A172 (cell line): ENCODE measurements at regions not wholly inside any gene's neighbourhood (a gene's known extent, or its start where the extent isn't known, plus 50 kb on each side); places are given as distances from the start of the nearest gene placed in this dataset.

ENCODE experiments used
- DNase-seq: peaks from one replicate; pipeline ENCODE4 v3.0.0-alpha.2; 2015; ENCODE audit warnings: low spot score

- DNase-seq: no peak
Measured at GRCh38 chr16:9302072-9302471, 210.6 kb downstream of the HAPSTR1 start.

- no peak for DNase-seq
Measured at GRCh38 chr16:9306753-9307152, 215.3 kb downstream of the HAPSTR1 start.

DNA sequence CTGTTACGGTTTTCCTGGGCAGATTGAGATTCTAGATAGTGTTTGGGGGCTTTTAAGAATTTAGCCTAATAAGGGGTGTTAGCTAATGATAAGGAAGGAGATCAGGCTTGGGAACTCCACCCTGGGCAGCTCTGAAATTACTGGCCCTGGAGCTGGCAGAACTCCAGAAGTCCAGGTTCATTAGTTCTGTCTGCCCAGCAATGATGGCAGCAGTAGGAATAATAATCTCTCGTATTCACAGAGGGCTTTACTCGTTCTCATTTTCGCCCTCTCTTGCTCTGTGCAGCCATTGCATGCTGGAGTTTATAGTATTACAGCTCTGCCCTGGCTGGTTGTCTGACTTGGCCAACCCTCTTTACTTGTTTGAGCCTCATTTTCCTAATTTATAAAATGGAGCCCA, 216.0 kb downstream of the HAPSTR1 start:
- no peak for DNase-seq

DNA sequence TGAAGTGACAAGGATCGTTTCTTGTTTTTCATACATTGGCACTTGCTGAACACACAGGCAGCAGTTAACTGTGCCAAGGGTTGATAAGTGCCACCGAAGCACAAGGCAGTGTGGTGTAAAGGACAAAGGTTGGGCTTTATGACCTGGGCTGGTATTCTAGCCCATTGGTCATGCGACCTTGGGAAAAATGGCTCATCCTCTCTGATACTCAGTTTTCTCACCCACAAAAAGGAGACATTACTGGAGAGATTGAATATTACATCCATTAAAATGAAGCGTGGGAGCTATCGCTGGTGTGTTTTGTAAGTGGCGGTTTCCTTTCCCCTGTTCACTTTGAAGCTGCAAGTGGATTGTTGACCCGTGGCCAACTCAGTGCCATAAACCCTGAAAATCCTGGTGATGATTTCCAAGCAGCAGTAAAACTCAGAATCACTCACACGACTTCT, 216.9 kb downstream of the HAPSTR1 start:
- no peak for DNase-seq

- DNase-seq: no peak
Measured at GRCh38 chr16:9308850-9309249, 217.4 kb downstream of the HAPSTR1 start.

GRCh38 chr16:9309844-9310243, 218.4 kb downstream of the HAPSTR1 start:
- no peak for DNase-seq

DNA sequence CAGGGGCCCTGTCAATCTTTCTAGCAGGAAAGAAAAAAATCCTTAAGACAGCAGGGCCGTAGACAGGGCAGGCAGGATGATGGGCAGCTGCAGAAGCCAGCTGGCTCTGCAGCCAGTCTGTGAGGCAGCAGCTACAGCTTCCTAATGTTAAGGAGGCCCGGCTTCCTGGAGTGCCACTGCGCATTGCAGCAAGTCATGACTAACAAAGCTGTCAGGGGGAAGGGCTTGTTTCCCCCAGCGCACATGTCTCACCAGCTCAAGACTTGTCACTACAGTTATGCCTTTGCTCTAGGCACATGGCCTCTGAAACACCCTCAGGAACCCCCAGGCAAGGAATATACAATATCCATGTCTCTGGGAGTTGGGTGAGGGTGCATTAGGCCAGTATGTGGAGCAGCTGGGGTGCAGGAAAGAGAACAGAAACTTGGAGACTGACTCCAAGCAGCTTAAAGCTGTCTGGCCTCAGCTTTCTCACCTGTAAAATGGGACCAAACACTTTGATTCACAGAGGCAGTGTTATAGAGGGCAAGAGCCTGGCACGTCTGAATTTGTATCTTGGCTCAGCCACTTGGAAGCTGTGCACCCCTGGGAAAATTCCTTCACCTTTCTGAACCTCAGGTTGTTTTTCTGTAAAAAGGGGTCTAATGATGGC, 220.0 kb downstream of the HAPSTR1 start:
- no peak for DNase-seq

DNA sequence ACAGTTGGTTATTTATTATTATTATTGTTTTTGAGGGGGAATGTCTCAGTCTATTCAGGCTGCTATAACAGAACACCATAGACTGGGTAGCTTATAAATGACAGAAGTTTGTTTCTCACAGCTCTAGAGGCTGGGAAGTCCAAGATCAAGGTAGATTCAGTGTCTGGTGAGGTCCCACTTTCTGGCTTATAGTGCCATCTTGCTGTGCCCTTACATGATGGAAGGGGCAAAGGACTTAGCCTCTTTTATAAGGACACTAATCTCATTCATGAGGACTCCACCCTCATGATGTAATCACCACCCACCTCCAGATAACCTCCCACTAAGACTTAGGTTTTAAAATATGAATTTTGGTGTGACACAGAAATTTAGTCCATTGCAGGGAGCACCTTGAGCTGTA, 224.6 kb downstream of the HAPSTR1 start:
- no peak for DNase-seq

DNA sequence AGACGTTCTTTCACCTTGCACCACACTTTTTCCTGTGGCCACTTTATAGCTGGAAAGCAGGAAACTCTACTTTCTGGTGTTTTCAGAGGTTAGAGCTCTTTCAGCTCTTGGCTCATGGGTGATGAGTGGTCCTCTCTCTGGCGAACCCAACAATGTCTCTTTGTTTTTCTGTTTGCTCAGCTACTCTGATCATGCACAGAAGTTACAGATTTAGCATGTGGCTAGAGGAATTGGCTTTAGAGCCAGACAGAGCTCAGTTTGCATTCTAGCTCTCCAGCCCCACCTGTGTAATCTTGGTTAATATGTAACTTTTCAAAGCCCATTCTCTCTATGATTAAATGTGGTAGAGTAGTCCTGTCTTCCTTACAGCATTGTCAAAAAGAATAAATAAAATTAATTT, 225.2 kb downstream of the HAPSTR1 start:
- DNase-seq: no peak

GRCh38 chr16:9318764-9319163, 227.3 kb downstream of the HAPSTR1 start:
- no peak for DNase-seq

DNA sequence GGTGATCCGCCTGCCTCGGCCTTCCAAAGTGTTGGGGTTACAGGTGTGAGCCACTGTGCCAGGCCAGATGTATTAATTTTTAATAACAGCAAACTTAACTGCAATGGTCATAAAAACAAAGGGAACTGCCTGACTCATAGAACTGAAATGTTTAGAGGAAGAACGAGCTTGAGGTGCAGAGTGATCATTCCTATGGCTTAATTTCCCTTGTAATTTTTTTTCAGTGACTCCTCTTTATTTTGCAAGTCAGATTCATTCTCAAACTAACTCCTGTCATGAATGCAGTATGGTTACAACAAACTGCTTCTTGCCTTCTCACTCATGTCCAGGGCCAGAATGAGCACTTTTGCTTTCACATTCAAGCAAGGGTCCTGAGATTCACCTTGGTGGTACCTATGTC, 231.3 kb downstream of the HAPSTR1 start:
- no peak for DNase-seq

GRCh38 chr16:9323170-9323569, 231.7 kb downstream of the HAPSTR1 start:
- no peak for DNase-seq

DNA sequence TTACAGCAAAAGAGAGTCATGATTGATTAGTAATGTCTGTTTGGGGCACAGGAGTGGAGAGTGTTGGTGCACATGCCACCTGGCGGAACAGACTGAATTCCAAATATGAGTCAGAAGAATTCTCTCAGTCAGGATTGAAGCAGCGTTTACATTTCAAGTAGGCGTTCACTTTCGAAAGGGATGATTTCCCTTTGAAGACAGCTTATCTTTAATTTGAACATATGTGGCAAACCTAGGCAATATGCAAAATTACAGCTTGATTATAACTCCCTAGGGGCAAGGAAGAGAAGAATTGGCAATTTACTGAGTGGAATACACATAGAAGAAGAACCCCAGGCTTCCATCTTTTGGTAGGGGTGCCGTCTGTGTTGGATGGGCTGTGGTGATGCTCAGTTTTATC, 235.8 kb downstream of the HAPSTR1 start:
- DNase-seq: no peak

- no peak for DNase-seq
Measured at GRCh38 chr16:9328411-9328810, 237.0 kb downstream of the HAPSTR1 start.

DNA sequence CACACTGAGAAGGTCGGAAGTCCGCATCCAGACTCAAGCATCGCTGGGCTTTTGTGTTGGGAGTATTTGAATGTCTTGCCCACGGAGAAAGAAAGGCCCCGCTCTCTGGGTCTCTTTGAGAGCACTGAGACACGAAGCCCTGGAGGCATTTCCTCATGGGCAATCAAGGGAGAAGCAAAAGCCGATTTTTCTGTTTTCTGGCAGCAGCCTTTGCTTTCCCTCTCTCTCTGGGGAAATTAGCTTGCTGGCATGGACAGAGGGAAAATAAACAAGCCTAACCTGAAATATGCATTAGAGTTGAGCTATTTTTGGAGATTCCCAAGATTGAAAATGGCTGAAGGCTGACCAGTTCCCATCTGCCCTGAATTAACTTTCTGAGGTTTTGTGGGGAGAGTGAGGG, 238.7 kb downstream of the HAPSTR1 start:
- DNase-seq: no peak

GRCh38 chr16:9331503-9331902, 240.1 kb downstream of the HAPSTR1 start:
- no peak for DNase-seq

- no peak for DNase-seq
Measured at GRCh38 chr16:9332574-9333148, 241.2 kb downstream of the HAPSTR1 start.

DNA sequence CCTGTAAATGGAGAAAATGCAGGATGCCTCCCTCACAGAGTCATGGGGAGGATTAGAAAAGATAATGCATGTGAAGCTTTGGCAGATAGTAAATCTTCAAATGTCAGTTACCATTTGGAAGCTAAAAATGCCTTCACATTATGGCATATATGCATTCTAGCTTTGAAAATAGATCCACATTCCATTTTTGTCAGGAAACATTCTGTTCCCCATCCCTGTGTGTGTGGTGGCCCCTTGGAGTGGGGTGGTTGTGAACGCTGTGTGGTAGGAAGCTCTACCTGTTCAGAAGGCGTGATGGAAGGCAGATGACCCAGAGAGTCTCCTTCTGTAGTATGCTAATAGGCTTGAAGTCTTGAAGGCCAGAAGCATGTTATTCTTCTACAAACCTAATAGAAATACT, 242.0 kb downstream of the HAPSTR1 start:
- no peak for DNase-seq

DNA sequence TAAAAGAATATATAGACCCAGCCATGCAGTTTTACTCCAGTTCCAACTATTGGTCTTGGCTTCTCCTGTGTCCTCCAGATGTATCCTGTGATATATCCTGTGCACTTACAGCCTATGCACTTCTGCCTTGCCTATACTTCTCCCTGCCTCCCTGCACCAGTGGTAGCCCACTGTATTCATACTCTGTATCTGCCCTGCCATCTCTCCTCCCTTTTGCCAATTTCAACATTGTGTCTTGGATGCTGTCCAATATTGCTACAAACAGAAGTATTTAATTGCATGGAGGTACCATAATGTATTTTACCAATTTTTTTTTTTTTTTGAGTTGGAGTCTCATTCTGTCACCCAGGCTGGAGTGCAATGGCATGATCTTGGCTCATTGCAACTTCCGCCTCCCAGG, 242.7 kb downstream of the HAPSTR1 start:
- no peak for DNase-seq

DNA sequence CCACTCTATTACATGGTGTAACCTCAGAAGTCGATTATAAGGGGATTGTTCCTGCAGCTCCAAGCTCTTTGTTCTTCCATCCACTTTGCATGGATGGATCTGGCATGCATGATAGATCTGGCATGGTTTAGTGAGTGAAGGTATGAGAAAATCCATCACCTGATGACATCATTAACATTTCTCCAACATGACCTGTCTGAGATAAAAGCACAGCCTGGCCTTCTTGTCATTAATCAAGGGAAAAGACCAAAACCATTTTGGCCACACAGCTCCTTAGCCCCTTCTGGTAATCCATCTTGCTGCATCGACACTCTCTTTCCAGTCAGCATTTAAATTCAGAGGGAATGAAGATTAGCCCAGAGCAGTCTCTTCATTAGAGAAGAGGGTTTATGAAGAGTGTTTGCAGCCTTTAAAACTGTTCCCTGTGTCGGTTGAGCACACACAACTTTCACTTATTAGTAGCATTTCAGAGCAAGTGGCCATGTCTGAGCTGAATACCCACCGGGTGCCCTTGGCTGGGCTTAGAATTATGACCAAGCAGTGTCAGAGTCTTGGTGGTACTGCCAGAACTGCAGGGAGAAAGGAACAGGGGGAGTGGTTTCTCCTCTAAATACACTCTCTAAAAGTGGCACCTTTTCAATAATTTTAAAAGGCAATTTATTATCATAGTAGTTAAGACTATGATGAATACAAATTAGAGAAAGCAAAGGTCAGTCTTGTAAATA, 246.0 kb downstream of the HAPSTR1 start:
- no peak for DNase-seq

- DNase-seq: no peak
Measured at GRCh38 chr16:9338068-9338467, 246.6 kb downstream of the HAPSTR1 start.

DNA sequence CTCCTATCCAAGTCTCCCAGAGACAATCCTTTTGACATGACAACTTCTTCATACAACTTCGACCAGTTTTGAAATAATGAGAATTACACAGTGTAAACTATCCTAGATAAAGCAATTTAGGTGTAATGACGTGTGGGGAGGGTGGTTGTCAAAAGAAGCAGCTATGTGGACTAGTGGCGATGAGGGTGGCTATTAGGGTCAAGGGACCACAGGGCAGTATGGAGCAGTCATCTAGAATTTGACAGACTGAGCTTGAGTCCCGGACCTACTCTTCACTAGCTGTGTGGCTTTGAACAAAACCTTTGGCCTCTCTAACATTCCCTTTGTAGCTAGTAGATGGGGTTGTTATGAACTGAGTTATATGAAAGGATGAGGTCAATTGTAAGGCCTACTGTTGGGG, 247.1 kb downstream of the HAPSTR1 start:
- DNase-seq: no peak

DNA sequence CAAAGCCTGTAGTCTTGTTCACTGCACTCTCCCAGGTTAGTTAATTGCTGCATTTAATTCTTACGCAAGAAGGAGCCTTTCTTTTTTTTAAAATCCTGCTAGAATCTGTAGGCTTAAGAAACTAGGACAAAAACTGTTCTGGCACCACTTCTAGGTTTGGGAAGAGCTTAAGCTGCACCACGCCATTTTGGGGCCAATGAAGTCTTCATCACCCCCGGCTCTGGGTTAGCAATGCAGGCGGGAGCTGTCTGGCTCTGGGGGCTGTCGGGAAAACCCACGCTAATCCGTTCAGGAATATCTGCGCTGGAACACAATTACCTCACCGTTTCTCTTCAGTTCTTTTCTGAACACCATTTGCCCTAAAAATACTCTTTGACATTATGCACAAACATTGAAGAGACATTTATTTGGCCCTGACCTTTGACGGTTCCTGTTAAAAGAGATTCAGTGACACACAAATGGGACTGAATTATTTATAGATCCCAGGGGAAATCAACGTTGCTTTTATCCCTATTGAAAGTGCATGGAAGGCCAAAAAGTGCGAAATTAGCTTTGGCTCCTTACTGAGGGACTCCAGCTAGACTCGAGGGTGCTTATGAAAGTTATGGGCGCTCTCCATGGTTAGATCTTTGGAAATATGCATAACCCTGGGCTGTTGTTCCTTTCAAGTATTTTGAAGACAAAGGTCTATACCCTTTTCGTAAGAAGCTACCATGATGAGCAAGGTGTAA, 249.2 kb downstream of the HAPSTR1 start:
- no peak for DNase-seq
